ENCODE measurements at regions not wholly inside any gene's neighbourhood (a gene's known extent, or its start where the extent isn't known, plus 50 kb on each side); places are given as distances from the start of the nearest gene placed in this dataset.

GRCh38 chr2:52571380-52572347 lies 1195.9 kb upstream of the CHAC2 start:
- DNase-seq (ENCODE audit: low read depth, low spot score): no peak

- DNase-seq (ENCODE audit: low read depth, low spot score): no peak
Observed at GRCh38 chr2:52570716-52571115, 1196.9 kb upstream of the CHAC2 start.

DNA sequence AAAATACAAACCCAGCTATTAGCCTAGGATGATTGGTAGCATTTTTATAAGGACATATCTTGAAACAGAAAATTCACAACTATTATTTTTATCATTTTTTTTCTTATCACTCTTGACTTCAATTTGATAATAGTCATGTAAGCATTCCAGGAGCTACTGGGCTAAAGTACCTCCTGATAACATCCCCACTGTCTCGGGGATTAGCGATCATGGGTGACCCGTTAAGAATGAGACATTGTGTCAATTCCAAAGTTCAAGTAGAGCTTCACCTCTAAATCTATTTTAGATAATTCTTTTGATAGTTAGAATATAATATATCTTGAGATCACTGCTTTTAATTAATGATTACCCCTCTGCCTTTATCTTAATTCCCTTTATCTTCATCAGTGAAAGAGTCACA lies 1204.5 kb upstream of the CHAC2 start:
- DNase-seq (ENCODE audit: low read depth, low spot score): no peak

DNA sequence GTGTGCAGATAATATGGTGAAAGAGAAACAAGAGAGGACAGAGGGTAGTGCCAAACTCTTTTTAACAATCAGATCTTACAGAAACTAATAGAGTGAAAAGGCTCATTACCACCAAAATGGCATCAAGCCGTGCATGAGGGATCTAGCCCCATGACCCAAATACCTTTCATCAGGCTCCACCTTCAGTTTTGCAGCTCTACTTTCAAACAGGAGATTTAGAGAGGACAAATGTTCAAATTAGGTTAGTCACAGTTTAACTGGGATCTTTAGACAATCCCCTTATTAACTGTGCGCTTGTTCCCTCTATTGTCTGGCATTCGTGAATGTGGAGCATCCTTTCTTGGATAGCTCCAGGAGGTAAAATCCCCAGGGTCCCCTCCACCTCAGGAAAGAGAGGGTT lies 1209.3 kb upstream of the CHAC2 start:
- DNase-seq (ENCODE audit: low read depth, low spot score): no peak

DNA sequence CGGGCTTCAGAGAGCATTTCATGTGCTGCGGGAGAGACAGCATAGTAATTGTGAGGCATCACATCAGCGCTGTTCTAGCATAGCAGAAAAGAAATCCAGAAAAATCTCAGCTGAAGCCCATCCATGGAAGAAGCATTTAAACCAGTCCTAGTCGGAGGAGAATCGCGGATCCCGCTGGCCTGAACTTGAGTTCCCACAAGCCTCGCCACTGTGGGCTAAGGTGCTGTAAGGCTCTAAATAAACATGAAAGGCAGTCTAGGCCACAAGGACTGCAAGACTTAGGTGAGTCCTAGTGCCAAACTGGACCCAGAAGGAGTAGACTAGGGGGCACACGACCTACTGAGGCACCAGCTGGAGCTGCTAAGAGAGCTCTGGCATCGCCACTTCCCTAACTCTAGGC lies 1225.3 kb upstream of the CHAC2 start:
- no peak for DNase-seq (ENCODE audit: low read depth, low spot score)

GRCh38 chr2:52539026-52539970 lies 1228.3 kb upstream of the CHAC2 start:
- DNase-seq (ENCODE audit: low read depth, low spot score): no peak

DNA sequence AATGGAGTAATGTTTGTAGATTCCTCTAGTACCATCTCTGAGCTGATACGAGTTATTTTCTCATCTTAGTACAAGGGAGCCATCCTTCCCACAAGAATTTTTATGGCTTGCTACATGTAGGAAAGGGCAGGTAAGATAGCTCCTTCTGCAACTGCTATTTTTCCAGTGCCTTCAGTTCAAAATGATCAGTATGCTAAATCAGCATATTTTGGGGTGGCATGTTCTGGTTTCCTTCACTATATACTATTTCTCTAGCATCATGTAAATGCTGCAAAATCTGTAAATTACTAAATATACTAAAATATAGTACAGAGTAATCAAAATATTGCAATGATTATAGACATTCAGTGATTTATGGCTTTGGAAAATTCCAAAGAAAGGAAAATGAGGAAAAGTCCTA lies 1230.0 kb upstream of the CHAC2 start:
- no peak for DNase-seq (ENCODE audit: low read depth, low spot score)

- DNase-seq (ENCODE audit: low read depth, low spot score): no peak
Observed at GRCh38 chr2:52536929-52537460, 1230.6 kb upstream of the CHAC2 start.

GRCh38 chr2:52532956-52533355 lies 1234.6 kb upstream of the CHAC2 start:
- DNase-seq (ENCODE audit: low read depth, low spot score): no peak

DNA sequence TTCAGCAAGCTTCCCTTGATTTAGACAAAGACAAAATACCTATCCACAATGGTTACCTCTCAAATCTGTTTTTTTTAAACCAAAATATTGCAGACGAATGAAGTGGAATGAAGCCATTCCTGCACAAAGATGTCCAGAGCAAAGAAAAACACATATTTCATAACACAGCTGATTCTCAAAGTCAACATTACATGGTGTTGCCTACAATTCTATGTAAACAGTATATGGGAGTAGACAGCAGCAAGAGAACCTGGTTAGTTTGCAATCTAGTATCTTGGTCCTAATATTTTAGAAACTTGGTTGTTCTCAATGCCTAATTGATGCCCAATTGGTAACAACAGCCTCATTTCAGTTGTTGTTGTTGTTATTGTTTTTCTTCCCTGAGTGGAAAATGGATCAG lies 1240.9 kb upstream of the CHAC2 start:
- no peak for DNase-seq (ENCODE audit: low read depth, low spot score)

- DNase-seq (ENCODE audit: low read depth, low spot score): no peak
Observed at GRCh38 chr2:52520644-52521043, 1247.0 kb upstream of the CHAC2 start.

- no peak for DNase-seq (ENCODE audit: low read depth, low spot score)
Observed at GRCh38 chr2:52518678-52519077, 1248.9 kb upstream of the CHAC2 start.

- no peak for DNase-seq (ENCODE audit: low read depth, low spot score)
Observed at GRCh38 chr2:52512760-52513159, 1254.8 kb upstream of the CHAC2 start.

DNA sequence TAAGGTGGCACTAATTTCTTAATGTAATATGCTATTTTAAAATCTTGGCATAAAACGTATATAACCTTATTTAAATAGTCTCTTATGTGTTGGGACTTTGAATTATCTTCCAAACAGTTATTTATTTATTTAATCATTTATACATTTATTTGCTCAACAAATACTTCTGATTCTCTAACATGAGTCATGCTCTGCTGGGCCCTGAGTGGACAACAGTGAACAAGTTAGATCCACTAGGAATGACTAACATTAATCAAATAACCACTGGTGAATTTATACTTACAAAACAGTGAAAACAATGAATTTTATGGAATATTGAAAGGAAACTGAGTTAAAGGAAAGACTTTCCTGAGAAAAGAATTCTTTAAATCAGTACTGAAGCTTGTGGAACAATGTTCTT lies 1257.2 kb upstream of the CHAC2 start:
- DNase-seq (ENCODE audit: low read depth, low spot score): peak; percentile 8

GRCh38 chr2:52502476-52502860 lies 1265.1 kb upstream of the CHAC2 start:
- DNase-seq (ENCODE audit: low read depth, low spot score): no peak

DNA sequence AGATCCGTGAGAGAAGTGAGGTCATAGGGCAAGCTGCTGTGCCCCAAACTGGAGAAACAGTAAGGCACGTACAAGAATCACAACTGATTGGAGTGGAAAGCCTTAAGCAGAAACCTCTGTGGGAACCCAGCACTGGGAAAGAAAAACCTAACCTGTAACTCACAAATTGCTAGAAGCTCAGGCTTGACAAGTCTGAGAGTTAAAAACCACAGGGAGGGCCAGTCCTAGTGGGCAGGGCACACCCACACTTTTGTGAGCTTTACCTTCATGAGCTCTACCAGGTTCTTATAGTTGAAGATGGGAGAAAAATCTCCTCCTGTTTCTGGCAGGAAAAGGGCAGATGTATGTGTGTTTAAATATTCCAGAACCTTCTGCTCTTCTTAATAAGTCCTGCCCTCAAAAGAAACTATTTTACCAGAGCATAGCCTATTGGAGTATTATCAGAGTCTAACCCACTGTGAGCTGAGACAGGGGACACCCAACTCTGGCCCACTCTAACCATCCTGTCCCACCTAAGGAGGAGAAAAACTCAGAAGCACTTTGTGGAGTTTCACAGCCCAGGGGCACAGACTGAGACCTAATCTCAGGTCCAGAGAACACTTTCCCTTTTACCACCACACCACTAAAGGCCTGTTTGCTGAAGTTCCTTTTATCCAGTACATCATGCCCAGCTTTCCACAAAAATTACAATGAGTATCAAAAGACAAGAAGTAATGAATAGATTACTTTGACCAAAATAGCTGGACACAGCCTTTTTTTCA lies 1265.7 kb upstream of the CHAC2 start:
- no peak for DNase-seq (ENCODE audit: low read depth, low spot score)

- DNase-seq (ENCODE audit: low read depth, low spot score): no peak
Observed at GRCh38 chr2:52500561-52500960, 1267.0 kb upstream of the CHAC2 start.

DNA sequence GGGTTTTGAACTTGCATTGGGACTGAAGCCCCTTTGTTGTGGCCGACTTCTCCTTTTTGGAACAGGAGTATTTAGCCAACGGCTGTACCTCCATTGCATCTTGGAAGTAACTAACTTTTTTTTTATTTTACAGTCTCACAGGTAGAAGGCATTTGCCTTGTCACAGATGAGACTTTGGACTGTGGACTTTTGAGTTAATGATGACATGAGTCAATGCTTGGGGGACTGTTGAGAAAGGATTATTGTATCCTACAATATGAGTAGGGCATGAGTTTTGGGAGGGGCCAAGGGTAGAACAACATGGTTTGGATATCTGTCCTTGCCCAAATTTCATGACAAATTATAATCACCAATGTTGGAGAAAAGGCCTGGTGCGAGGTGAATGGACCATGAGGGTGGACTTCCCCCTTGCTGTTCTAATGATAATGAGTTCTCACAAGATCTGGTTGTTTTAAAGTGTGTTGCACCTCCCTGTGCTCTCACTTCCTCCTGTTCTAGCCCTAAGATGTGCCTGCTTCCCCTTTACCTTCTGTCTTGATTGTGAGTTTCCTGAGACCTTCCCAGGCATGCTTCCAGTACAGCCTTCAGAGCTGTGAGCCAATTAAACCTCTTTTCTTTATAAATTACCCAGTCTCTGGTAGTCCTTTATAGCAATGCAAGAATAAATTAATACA lies 1269.4 kb upstream of the CHAC2 start:
- no peak for DNase-seq (ENCODE audit: low read depth, low spot score)

- DNase-seq (ENCODE audit: low read depth, low spot score): no peak
Observed at GRCh38 chr2:52495816-52496215, 1271.8 kb upstream of the CHAC2 start.

GRCh38 chr2:52477166-52477565 lies 1290.4 kb upstream of the CHAC2 start:
- no peak for DNase-seq (ENCODE audit: low read depth, low spot score)

DNA sequence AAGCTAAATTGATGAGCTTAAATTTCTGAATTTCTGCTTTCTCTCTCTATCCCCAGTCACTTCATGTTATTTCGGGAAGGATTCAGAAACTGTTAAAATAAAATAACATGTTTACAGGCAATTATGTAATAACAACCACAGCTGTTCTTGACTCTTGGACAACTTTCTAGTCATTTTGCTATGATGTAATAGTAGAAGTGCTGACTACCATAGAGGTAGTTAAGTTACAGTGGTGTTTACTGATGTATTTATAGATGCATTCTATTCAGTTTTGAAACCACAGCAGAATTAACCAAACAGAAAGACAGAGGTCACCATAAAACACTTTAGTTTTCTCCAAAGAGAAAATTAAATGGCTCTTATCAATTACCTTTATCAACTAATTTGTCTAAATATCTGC lies 1292.0 kb upstream of the CHAC2 start:
- no peak for DNase-seq (ENCODE audit: low read depth, low spot score)
